HEK293 (cell line): ENCODE measurements at regions not wholly inside any gene's neighbourhood (a gene's known extent, or its start where the extent isn't known, plus 50 kb on each side); places are given as distances from the start of the nearest gene placed in this dataset.
"Not testable (repeated sequence)": the region's sequence is repeated elsewhere in the genome, so short reads cannot be mapped to it uniquely, and the experiment has no call there.

Source experiments
- CTCF ChIA-PET: fragments of 350-600 bp; formaldehyde crosslinking; extraction: SDS; loops from one replicate; lab custom pipeline; 2021; ENCODE audit warnings: antibody characterized with exemption; lab: Yijun Ruan, JAX
- POLR2A ChIA-PET: fragments of 300-600 bp; formaldehyde crosslinking; extraction: SDS; loops from one replicate; lab custom pipeline; 2020; ENCODE audit warnings: antibody characterized with exemption, inconsistent platforms; lab: Yijun Ruan, JAX
- H3K27ac ChIP-seq: fragments of 200-500 bp; sonication (Bioruptor generic); 2 replicates; pipeline ENCODE4 v1.5.1; 2014; ENCODE audit warnings: low read depth, low read length, control low read depth, inconsistent platforms; ENCODE audit errors: extremely low read depth
- H3K36me3 ChIP-seq, 2 experiments: fragments of 200-500 bp in 1 of 2; sonication (Bioruptor generic) in 1 of 2; 1 replicate in 1 of 2; 2 replicates in 1 of 2; pipeline ENCODE4 v1.5.1; 2014 to 2017; ENCODE audit warnings: inconsistent platforms in 2 of 2, low read length in 2 of 2; ENCODE audit not compliant: control insufficient read depth in 2 of 2, insufficient read depth in 1 of 2
- H3K4me1 ChIP-seq: fragments of 200-500 bp; sonication (Bioruptor generic); 2 replicates; pipeline ENCODE4 v1.5.1; 2014; ENCODE audit warnings: mild to moderate bottlenecking, low read length, inconsistent platforms; ENCODE audit not compliant: control insufficient read depth, insufficient read depth
- H3K4me3 ChIP-seq: 2 replicates; pipeline ENCODE4 v1.5.1; 2011; ENCODE audit warnings: low read depth, mild to moderate bottlenecking, control low read depth, low read length, moderate library complexity
- H3K9me3 ChIP-seq: fragments of 200-500 bp; sonication (Bioruptor generic); 2 replicates; pipeline ENCODE4 v1.5.1; 2014; ENCODE audit warnings: low read depth, low read length, inconsistent platforms; ENCODE audit not compliant: control insufficient read depth, insufficient read depth
- ATF2 ChIP-seq: fragments of 450-650 bp; formaldehyde crosslinking; IDR thresholded peaks from 2 replicates; pipeline ENCODE4 v1.5.1; 2016; ENCODE audit warnings: missing biosample characterization, missing genetic modification characterization, low read depth
- KLF1 ChIP-seq: fragments of 450-650 bp; formaldehyde crosslinking; IDR thresholded peaks from 2 replicates; pipeline ENCODE4 v1.5.1; 2016; ENCODE audit warnings: missing biosample characterization, missing genetic modification characterization
- KLF10 ChIP-seq: fragments of 450-650 bp; IDR thresholded peaks from 2 replicates; pipeline ENCODE4 v1.5.1; 2018; ENCODE audit warnings: missing biosample characterization, mild to moderate bottlenecking, missing genetic modification characterization
- OSR2 ChIP-seq: fragments of 450-650 bp; formaldehyde crosslinking; IDR thresholded peaks from 2 replicates; pipeline ENCODE4 v1.5.1; 2016; ENCODE audit warnings: missing biosample characterization, missing genetic modification characterization
- PRDM2 ChIP-seq: fragments of 450-650 bp; formaldehyde crosslinking; IDR thresholded peaks from 2 replicates; pipeline ENCODE4 v1.5.1; 2016; ENCODE audit warnings: missing biosample characterization, missing genetic modification characterization, borderline replicate concordance
- PRDM6 ChIP-seq: fragments of 450-650 bp; formaldehyde crosslinking; IDR thresholded peaks from 2 replicates; pipeline ENCODE4 v1.5.1; 2017; ENCODE audit warnings: missing biosample characterization, missing genetic modification characterization
- ZBTB17 ChIP-seq: fragments of 450-650 bp; formaldehyde crosslinking; IDR thresholded peaks from 2 replicates; pipeline ENCODE4 v1.5.1; 2016; ENCODE audit warnings: missing biosample characterization, missing genetic modification characterization
- ZBTB21 ChIP-seq: fragments of 450-650 bp; formaldehyde crosslinking; IDR thresholded peaks from 2 replicates; pipeline ENCODE4 v1.5.1; 2017; ENCODE audit warnings: missing biosample characterization, missing genetic modification characterization
- ZBTB7A ChIP-seq: fragments of 450-650 bp; formaldehyde crosslinking; IDR thresholded peaks from 2 replicates; pipeline ENCODE4 v1.5.1; 2016; ENCODE audit warnings: low read depth, missing biosample characterization, missing genetic modification characterization
- ZNF148 ChIP-seq: fragments of 450-650 bp; formaldehyde crosslinking; IDR thresholded peaks from 2 replicates; pipeline ENCODE4 v1.5.0; 2017; ENCODE audit warnings: missing biosample characterization, missing genetic modification characterization, borderline replicate concordance
- ZNF174 ChIP-seq: fragments of 450-650 bp; formaldehyde crosslinking; IDR thresholded peaks from 2 replicates; pipeline ENCODE4 v1.5.0; 2017; ENCODE audit warnings: missing biosample characterization, mild to moderate bottlenecking, missing genetic modification characterization
- ZNF175 ChIP-seq: fragments of 450-650 bp; formaldehyde crosslinking; IDR thresholded peaks from 2 replicates; pipeline ENCODE4 v1.5.1; 2016; ENCODE audit warnings: missing biosample characterization, missing genetic modification characterization
- ZNF239 ChIP-seq: fragments of 450-650 bp; formaldehyde crosslinking; IDR thresholded peaks from 2 replicates; pipeline ENCODE4 v1.5.1; 2016; ENCODE audit warnings: missing biosample characterization, missing genetic modification characterization
- ZNF335 ChIP-seq: fragments of 450-650 bp; formaldehyde crosslinking; conservative IDR thresholded peaks from 2 replicates; pipeline ENCODE4 v1.5.1; 2016; ENCODE audit warnings: missing biosample characterization, missing genetic modification characterization
- ZNF341 ChIP-seq: fragments of 450-650 bp; formaldehyde crosslinking; IDR thresholded peaks from 2 replicates; pipeline ENCODE4; 2016; ENCODE audit warnings: low read depth, missing biosample characterization, missing genetic modification characterization
- ZNF610 ChIP-seq: fragments of 450-650 bp; formaldehyde crosslinking; IDR thresholded peaks from 2 replicates; pipeline ENCODE4 v1.5.1; 2016; ENCODE audit warnings: missing biosample characterization, missing genetic modification characterization, borderline replicate concordance
- ZNF692 ChIP-seq: fragments of 450-650 bp; formaldehyde crosslinking; IDR thresholded peaks from 2 replicates; pipeline ENCODE4 v1.5.1; 2016; ENCODE audit warnings: missing biosample characterization, missing genetic modification characterization
- ZNF785 ChIP-seq: fragments of 450-650 bp; formaldehyde crosslinking; IDR thresholded peaks from 2 replicates; pipeline ENCODE4 v1.5.1; 2016; ENCODE audit warnings: missing biosample characterization, missing genetic modification characterization

- CTCF ChIA-PET = no interaction called here
- POLR2A ChIA-PET = no interaction called here
Measured at GRCh38 chr10:63042256-63042655, 90.9 kb upstream of the NRBF2 start.

GRCh38 chr10:63033616-63034185 lies 99.4 kb upstream of the NRBF2 start:
- CTCF ChIA-PET = not testable (repeated sequence)

More at GRCh38 chr10:63042256-63042655, 90.9 kb upstream of the NRBF2 start:
- Histone ChIP-seq H3K27ac (no peak overlapping the region), H3K4me3 (no peak overlapping the region), H3K4me1 (no peaks in the 10 kb centered on the region), H3K36me3 (no peaks in the 10 kb centered on the region), H3K9me3 (no peaks in the 10 kb centered on the region)
- no peak for TF ChIP-seq PRDM6
- TF ChIP-seq ZNF175 (tag by site-specific recombination) = no peak
- 0 out of 2 replicates have a peak, but pooled peaks have one; percentile 22 for TF ChIP-seq ZNF335
- no peak for TF ChIP-seq ZBTB7A (tag by site-specific recombination)
- no peak for TF ChIP-seq OSR2 (tag by site-specific recombination)
- peak; percentile 67 for TF ChIP-seq ZBTB21 (tag by site-specific recombination)
- peak; percentile 53; the same call in 1 of the 2 replicates for TF ChIP-seq ZBTB17 (tag by site-specific recombination)
- TF ChIP-seq ZNF148 (tag by site-specific recombination) = no peak
- no peak for TF ChIP-seq KLF10 (tag by site-specific recombination)
- TF ChIP-seq ZNF341 = no peak
- peak; percentile 85 for TF ChIP-seq ATF2 (tag by site-specific recombination)
- TF ChIP-seq ZNF239 (tag by site-specific recombination) = no peak
- TF ChIP-seq, all 188 proteins: peak for 4

GRCh38 chr10:63030536-63030935 lies 102.6 kb upstream of the NRBF2 start:
- no peak overlapping the region for H3K4me3 ChIP-seq
- ChIA-PET POLR2A (interaction anchor here (0.6 kb wide), 1 partner anchor 262 kb away, joined by 4 read pairs; no protein-coding TSS in a partner anchor), CTCF (no interaction called here)
- H3K27ac ChIP-seq = no peak overlapping the region
- H3K9me3 ChIP-seq = no peaks in the 10 kb centered on the region
- no peaks in the 10 kb centered on the region for H3K36me3 ChIP-seq
- no peaks in the 10 kb centered on the region for H3K4me1 ChIP-seq
- no peak for TF ChIP-seq ZNF785 (tag by site-specific recombination)
- no peak for TF ChIP-seq ZNF692
- TF ChIP-seq ZNF174 = no peak
- no peak for TF ChIP-seq KLF1 (tag by site-specific recombination)
- TF ChIP-seq PRDM2 (tag by site-specific recombination) = no peak
- TF ChIP-seq ZNF610 (tag by site-specific recombination) = no peak

More at GRCh38 chr10:63033616-63034185, 99.4 kb upstream of the NRBF2 start:
- H3K9me3 ChIP-seq, H3K4me3 ChIP-seq, H3K4me1 ChIP-seq, H3K27ac ChIP-seq, POLR2A ChIA-PET, H3K36me3 ChIP-seq: not testable (repeated sequence)
